T-cell (primary cell): ENCODE measurements at regions not wholly inside any gene's neighbourhood (a gene's known extent, or its start where the extent isn't known, plus 50 kb on each side); places are given as distances from the start of the nearest gene placed in this dataset.

Experiments used
- ATAC-seq, 4 experiments: fragments of 200-7000 bp in 3 of 4; fragments of 150-1000 bp in 1 of 4; cut with Tn5 transposase; replicated peaks in 1 of 4; 1 replicate in 3 of 4; 2 replicates in 1 of 4; pipeline ENCODE4 v1.10.0; 2021; ENCODE audit warnings: moderate library complexity in 3 of 4, mild to moderate bottlenecking in 2 of 4, moderate number of reproducible peaks in 1 of 4
- CTCF ChIA-PET, 2 donors: fragments of 300-600 bp; sonication (Branson Sonifier 250); formaldehyde crosslinking; loops; one replicate each; lab custom pipeline; 2022; ENCODE audit warnings: antibody characterized with exemption in 2 of 2; lab: Charles Lee
- POLR2A ChIA-PET, 2 donors: fragments of 300-600 bp; sonication (Branson Sonifier 250); formaldehyde crosslinking; loops; one replicate each; lab custom pipeline; 2022; ENCODE audit warnings: antibody characterized with exemption in 2 of 2; lab: Charles Lee
- DNase-seq, 35 experiments: peaks; one replicate each; pipeline versions ENCODE4 v3.0.0 to v3.0.0-alpha.2; 2013 to 2023
- H3K27ac ChIP-seq: one replicate; pipeline ENCODE4 v1.5.1; 2013; ENCODE audit warnings: low read length
- H3K27me3 ChIP-seq, 2 experiments: replicated peaks in 1 of 2; 1 replicate in 1 of 2; 2 replicates in 1 of 2; pipeline versions ENCODE4 v1.6.1 to v1.7.0; 2013; ENCODE audit warnings: low read length in 1 of 2, mixed read lengths in 1 of 2; ENCODE audit not compliant: control insufficient read depth in 2 of 2, insufficient read depth in 2 of 2; ENCODE audit errors: extremely low read depth in 1 of 2
- H3K36me3 ChIP-seq, 2 donors: 1 replicate in 1 of 2; 2 replicates in 1 of 2; pipeline versions ENCODE4 v1.6.1 to v1.7.0; 2013; ENCODE audit warnings: low read length in 1 of 2; ENCODE audit not compliant: control insufficient read depth in 2 of 2, insufficient read depth in 1 of 2; ENCODE audit errors: extremely low read depth in 1 of 2
- H3K4me1 ChIP-seq, 2 experiments: 1 replicate in 1 of 2; 2 replicates in 1 of 2; pipeline versions ENCODE4 v1.6.1 to v1.7.0; 2013; ENCODE audit warnings: low read length in 2 of 2, mixed read lengths in 1 of 2; ENCODE audit not compliant: insufficient read depth in 2 of 2, control insufficient read depth in 1 of 2; ENCODE audit errors: extremely low read depth in 1 of 2
- H3K4me3 ChIP-seq, 2 donors: 1 replicate in 1 of 2; 2 replicates in 1 of 2; pipeline versions ENCODE4 v1.5.1 to v1.7.0; 2013; ENCODE audit warnings: mild to moderate bottlenecking in 2 of 2, low read length in 1 of 2, moderate library complexity in 1 of 2; ENCODE audit not compliant: control insufficient read depth in 1 of 2; ENCODE audit errors: extremely low read depth in 1 of 2
- H3K9me3 ChIP-seq: 2 replicates; pipeline ENCODE4 v1.7.0; 2013
- H3K27ac Mint-ChIP-seq, 2 donors: one replicate each; pipeline ENCODE4 v1.8.0; 2020 to 2021; ENCODE audit warnings: mild to moderate bottlenecking in 2 of 2, mixed read lengths in 2 of 2
- H3K27me3 Mint-ChIP-seq, 2 donors: one replicate each; pipeline ENCODE4 v1.8.0; 2021 to 2022; ENCODE audit warnings: mixed read lengths in 2 of 2
- H3K36me3 Mint-ChIP-seq: one replicate; pipeline ENCODE4 v1.8.0; 2021; ENCODE audit warnings: mixed read lengths
- H3K4me1 Mint-ChIP-seq, 3 donors: one replicate each; pipeline ENCODE4 v1.8.0; 2020 to 2022; ENCODE audit warnings: mixed read lengths in 3 of 3, mild to moderate bottlenecking in 1 of 3
- H3K4me3 Mint-ChIP-seq, 3 donors: one replicate each; pipeline ENCODE4 v1.8.0; 2020 to 2022; ENCODE audit warnings: mild to moderate bottlenecking in 3 of 3, mixed read lengths in 3 of 3, moderate library complexity in 3 of 3
- H3K9me3 Mint-ChIP-seq, 3 donors: one replicate each; pipeline ENCODE4 v1.8.0; 2020 to 2022; ENCODE audit warnings: mixed read lengths in 3 of 3
- WGBS: methylation state at CpG from one replicate; pipeline ENCODE4 v1.1.5; 2013; ENCODE audit warnings: missing lambda C conversion rate; ENCODE audit not compliant: insufficient coverage; 5-methylcytosine and 5-hydroxymethylcytosine counted together

GRCh38 chr14:36052063-36052462 lies 124.5 kb downstream of the PTCSC3 start:
- ATAC-seq (no peak), DNase-seq (no peak)
- H3K9me3 ChIP-seq, result no peaks in the 10 kb centered on the region
- Mint-ChIP-seq H3K27ac (no peak overlapping the region), H3K4me3 (no peak overlapping the region), H3K36me3 (no peaks in the 10 kb centered on the region), H3K27me3 (peaks cover 5 to 23% of the 10 kb centered on the region in 2 donors), H3K9me3 (no peaks in the 10 kb centered on the region), H3K4me1 (no peaks in the 10 kb centered on the region)
- WGBS, result no CpG with 5 or more reads among the region's 1 CpG
- H3K27me3 ChIP-seq, result peaks cover 0 to 9% of the 10 kb centered on the region in 2 experiments
- no peaks in the 10 kb centered on the region for H3K4me1 ChIP-seq
- ChIA-PET POLR2A (interaction anchor here in 1 of 2 donors (0.7 kb wide), 1 partner anchor 242 kb away, joined by 3 read pairs; no protein-coding TSS in a partner anchor), CTCF (no interaction called here)
- no peak overlapping the region for H3K4me3 ChIP-seq
- no peak overlapping the region for H3K27ac ChIP-seq
- no peaks in the 10 kb centered on the region for H3K36me3 ChIP-seq

DNA sequence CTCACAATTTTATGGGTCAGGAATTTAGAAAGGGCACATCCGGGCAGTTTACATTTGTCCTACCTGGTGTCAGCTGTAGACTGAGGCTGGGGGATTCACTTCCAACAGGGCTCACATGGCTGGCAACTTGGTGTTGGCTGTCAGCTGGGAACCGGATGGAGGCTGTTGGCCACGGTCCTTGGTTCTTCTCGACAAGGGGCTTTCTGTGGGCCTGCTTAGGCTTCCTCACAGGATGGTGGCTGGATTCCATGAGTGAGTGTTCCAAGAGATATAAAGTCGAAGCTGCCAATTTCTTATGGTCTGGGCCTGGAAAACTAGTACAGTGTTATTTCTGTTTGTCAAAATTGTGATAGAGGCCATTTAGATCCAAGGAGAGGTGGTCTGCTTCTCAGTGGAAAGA lies 127.9 kb downstream of the PTCSC3 start:
- H3K27me3 Mint-ChIP-seq, result peaks cover 7 to 13% of the 10 kb centered on the region in 2 donors
- ATAC-seq (no peak), DNase-seq (no peak)
- no peak overlapping the region for H3K4me3 ChIP-seq
- H3K9me3 ChIP-seq, result no peaks in the 10 kb centered on the region
- H3K4me3 Mint-ChIP-seq, result no peak overlapping the region
- H3K27ac ChIP-seq, result no peak overlapping the region
- CTCF ChIA-PET, result no interaction called here
- no peaks in the 10 kb centered on the region for H3K9me3 Mint-ChIP-seq
- no peaks in the 10 kb centered on the region for H3K36me3 Mint-ChIP-seq
- 65% methylated on average over 4 of the region's 5 CpGs for WGBS
- H3K36me3 ChIP-seq, result no peaks in the 10 kb centered on the region
- H3K4me1 ChIP-seq, result no peaks in the 10 kb centered on the region
- H3K27ac Mint-ChIP-seq, result no peak overlapping the region
- H3K4me1 Mint-ChIP-seq, result no peaks in the 10 kb centered on the region
- peaks cover 0 to 9% of the 10 kb centered on the region in 2 experiments for H3K27me3 ChIP-seq
- POLR2A ChIA-PET, result no interaction called here

- Histone ChIP-seq H3K9me3 (no peaks in the 10 kb centered on the region), H3K4me3 (no peak overlapping the region), H3K4me1 (no peaks in the 10 kb centered on the region), H3K27me3 (peaks cover 0 to 9% of the 10 kb centered on the region in 2 experiments), H3K27ac (no peak overlapping the region), H3K36me3 (no peaks in the 10 kb centered on the region)
- CTCF ChIA-PET, result no interaction called here
- WGBS, result no CpG with 5 or more reads among the region's 4 CpGs
- Mint-ChIP-seq H3K27ac (no peak overlapping the region), H3K4me3 (no peak overlapping the region), H3K4me1 (no peaks in the 10 kb centered on the region), H3K36me3 (no peaks in the 10 kb centered on the region), H3K9me3 (no peaks in the 10 kb centered on the region), H3K27me3 (peaks cover 7 to 13% of the 10 kb centered on the region in 2 donors)
- ATAC-seq (no peak), DNase-seq (no peak)
- POLR2A ChIA-PET, result no interaction called here
Measured at GRCh38 chr14:36047912-36048311, 128.6 kb downstream of the PTCSC3 start.

GRCh38 chr14:36035675-36036074 lies 140.8 kb downstream of the PTCSC3 start:
- DNase-seq (no peak), ATAC-seq (no peak)
- no CpG with 5 or more reads among the region's 2 CpGs for WGBS
- Histone ChIP-seq H3K36me3 (no peaks in the 10 kb centered on the region), H3K4me3 (no peak overlapping the region), H3K9me3 (no peaks in the 10 kb centered on the region), H3K27me3 (peaks cover 0 to 4% of the 10 kb centered on the region in 2 experiments), H3K27ac (no peak overlapping the region), H3K4me1 (no peaks in the 10 kb centered on the region)
- Mint-ChIP-seq H3K4me1 (no peaks in the 10 kb centered on the region), H3K36me3 (no peaks in the 10 kb centered on the region), H3K4me3 (no peak overlapping the region), H3K27ac (no peak overlapping the region), H3K9me3 (peaks cover 0 to 4% (median 0%) of the 10 kb centered on the region in 3 donors), H3K27me3 (peaks cover 5 to 24% of the 10 kb centered on the region in 2 donors)
- CTCF ChIA-PET, result no interaction called here
- POLR2A ChIA-PET, result no interaction called here

DNA sequence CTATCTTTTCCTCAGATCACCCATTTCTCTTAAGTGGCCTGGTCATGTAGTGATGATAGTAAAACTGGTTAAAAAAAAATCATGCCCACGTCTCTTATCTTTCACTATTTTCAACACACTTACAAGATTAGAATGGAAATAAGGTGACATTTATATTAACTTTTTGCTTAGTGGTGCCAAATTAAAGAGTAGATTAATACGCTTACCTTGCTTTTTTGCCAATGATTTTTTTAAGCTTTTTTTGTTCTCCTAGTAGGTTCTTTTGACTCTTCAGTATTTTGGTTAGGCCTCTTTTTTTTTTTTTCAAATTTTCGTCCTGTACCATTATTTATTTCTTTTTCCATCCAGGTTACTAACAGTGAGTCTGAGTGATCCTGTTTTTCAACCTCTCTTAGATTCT lies 147.9 kb downstream of the PTCSC3 start:
- no CpG with 5 or more reads among the region's 3 CpGs for WGBS
- ChIA-PET CTCF (no interaction called here), POLR2A (no interaction called here)
- Histone ChIP-seq H3K4me3 (no peak overlapping the region), H3K27ac (no peak overlapping the region), H3K27me3 (no peaks in the 10 kb centered on the region), H3K36me3 (no peaks in the 10 kb centered on the region), H3K4me1 (no peaks in the 10 kb centered on the region), H3K9me3 (no peaks in the 10 kb centered on the region)
- ATAC-seq, result no peak
- no peak overlapping the region for H3K4me3 Mint-ChIP-seq
- no peaks in the 10 kb centered on the region for H3K36me3 Mint-ChIP-seq
- no peak for DNase-seq
- H3K27me3 Mint-ChIP-seq, result peaks cover 12 to 31% of the 10 kb centered on the region in 2 donors
- H3K27ac Mint-ChIP-seq, result no peak overlapping the region
- H3K4me1 Mint-ChIP-seq, result no peaks in the 10 kb centered on the region
- H3K9me3 Mint-ChIP-seq, result no peaks in the 10 kb centered on the region

GRCh38 chr14:36028218-36028617 lies 148.3 kb downstream of the PTCSC3 start:
- CTCF ChIA-PET, result no interaction called here
- peaks cover 12 to 27% of the 10 kb centered on the region in 2 donors for H3K27me3 Mint-ChIP-seq
- Histone ChIP-seq H3K4me1 (no peaks in the 10 kb centered on the region), H3K27ac (no peak overlapping the region), H3K36me3 (no peaks in the 10 kb centered on the region), H3K4me3 (no peak overlapping the region), H3K9me3 (no peaks in the 10 kb centered on the region), H3K27me3 (no peaks in the 10 kb centered on the region)
- no peak overlapping the region for H3K4me3 Mint-ChIP-seq
- no peaks in the 10 kb centered on the region for H3K9me3 Mint-ChIP-seq
- POLR2A ChIA-PET, result no interaction called here
- WGBS, result 68% methylated on average over 2 of the region's 4 CpGs
- DNase-seq (no peak), ATAC-seq (no peak)
- no peaks in the 10 kb centered on the region for H3K4me1 Mint-ChIP-seq
- H3K27ac Mint-ChIP-seq, result no peak overlapping the region
- no peaks in the 10 kb centered on the region for H3K36me3 Mint-ChIP-seq

DNA sequence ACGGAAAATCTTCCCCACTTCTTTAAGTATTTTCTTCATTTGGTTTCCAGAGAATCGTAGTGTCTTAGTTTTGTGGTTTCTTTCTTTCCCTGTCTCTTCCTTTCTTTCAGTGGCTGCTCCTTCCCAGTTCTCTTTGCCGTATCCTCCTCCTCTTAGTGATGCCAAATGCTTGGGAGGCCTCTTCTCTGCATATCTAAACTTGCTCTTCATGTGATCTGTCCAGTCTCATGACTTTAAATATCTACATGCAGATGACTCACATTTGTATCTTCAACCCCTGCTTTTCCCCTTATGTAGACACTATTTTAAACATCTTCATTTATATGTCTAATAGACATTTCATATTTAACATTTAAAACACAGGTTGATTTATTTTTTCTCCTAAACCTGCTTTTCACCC lies 149.2 kb downstream of the PTCSC3 start:
- H3K36me3 ChIP-seq, result no peaks in the 10 kb centered on the region
- no peaks in the 10 kb centered on the region for H3K9me3 ChIP-seq
- H3K4me1 Mint-ChIP-seq, result no peaks in the 10 kb centered on the region
- H3K27ac Mint-ChIP-seq, result no peak overlapping the region
- H3K36me3 Mint-ChIP-seq, result no peaks in the 10 kb centered on the region
- no peaks in the 10 kb centered on the region for H3K27me3 ChIP-seq
- H3K9me3 Mint-ChIP-seq, result no peaks in the 10 kb centered on the region
- WGBS, result 83% methylated on average over 2 of the region's 3 CpGs
- CTCF ChIA-PET, result no interaction called here
- H3K4me1 ChIP-seq, result no peaks in the 10 kb centered on the region
- POLR2A ChIA-PET, result no interaction called here
- no peak overlapping the region for H3K4me3 ChIP-seq
- ATAC-seq, result no peak
- H3K27ac ChIP-seq, result no peak overlapping the region
- DNase-seq, result no peak
- H3K4me3 Mint-ChIP-seq, result no peak overlapping the region
- peaks cover 12 to 25% of the 10 kb centered on the region in 2 donors for H3K27me3 Mint-ChIP-seq
